Globus pallidus (tissue), 1 donor: ENCODE measurements at regions not wholly inside any gene's neighbourhood (a gene's known extent, or its start where the extent isn't known, plus 50 kb on each side); places are given as distances from the start of the nearest gene placed in this dataset.
A peak's percentile ranks its signal among the peaks of the same experiment; 100 is the strongest.
"Not testable (repeated sequence)": the region's sequence is repeated elsewhere in the genome, so short reads cannot be mapped to it uniquely, and the experiment has no call there.

ENCODE experiments used
- DNase-seq: peaks from one replicate; pipeline ENCODE4 v3.0.0-alpha.2; 2015; ENCODE audit warnings: low spot score

DNA sequence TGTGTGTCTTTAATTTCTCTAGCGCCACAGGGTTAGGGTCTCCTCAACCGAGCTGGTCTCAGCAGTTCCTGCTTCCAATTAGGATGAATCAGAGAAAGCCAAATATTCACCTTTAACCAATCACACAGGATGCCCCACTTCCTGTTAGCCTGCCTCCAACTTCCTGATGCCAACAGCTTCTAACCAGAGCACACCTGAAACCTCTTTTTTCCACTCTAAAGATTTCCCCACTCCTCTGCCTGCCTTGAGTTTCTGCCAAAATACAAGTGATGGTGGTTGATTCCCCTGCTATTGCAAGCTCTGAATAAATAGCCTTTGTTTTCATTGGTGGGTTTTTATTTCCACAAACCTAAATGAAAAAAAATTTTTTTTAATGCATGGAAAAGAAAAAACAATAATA, 144.7 kb upstream of the UST start:
- DNase-seq = no peak

DNA sequence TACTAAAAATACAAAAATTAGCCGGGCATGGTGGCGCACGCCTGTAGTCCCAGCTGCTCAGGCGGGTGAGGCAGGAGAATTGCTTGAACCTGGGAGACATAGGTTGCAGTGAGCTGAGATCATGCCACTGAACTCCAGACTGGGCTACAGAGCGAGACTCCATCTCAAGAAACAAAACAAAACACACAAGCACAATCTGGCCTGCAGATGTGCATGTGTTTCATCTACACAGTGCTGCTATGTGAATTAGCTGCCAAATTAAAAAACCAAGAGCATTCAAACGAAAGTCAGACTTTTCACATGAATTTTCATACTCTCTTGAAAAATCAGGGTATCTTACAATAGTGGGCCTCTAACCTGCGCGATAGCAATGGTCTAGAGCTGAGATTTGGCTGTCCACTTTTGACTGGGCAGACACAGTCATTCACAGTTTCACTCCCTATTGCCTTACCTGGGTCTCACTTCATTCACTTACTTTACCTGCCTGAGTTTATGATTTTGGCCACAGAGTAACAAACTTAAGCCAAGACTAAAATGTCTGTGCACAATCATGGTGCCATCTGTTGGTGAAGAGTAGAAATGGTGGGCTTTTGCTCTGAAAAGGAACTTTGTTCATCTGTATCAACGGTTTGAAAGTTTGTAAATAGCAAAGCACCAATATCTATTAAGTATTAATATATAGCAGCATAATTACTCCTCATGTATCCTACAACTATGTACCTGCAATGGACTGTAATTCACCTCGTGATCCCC, 138.5 kb upstream of the UST start:
- DNase-seq = no peak

DNA sequence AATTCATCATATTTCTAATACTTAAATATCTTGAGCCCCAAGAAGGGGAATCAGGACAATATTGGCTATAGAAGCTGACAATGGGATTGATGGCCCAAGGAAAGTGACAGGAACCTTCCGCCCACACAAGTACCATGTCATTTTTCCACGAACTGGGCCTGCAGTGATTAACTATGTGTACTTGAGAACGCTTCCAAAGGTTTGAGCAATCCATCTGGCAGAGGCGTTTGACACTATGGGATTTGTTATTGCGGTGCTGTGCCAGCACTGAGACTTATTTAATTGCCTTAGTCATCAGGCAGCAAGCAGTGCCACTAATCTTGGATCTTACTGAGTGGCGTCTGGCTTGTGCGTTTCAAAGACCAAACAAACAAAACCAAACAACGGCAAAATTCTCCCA, 135.6 kb upstream of the UST start:
- DNase-seq = no peak

DNA sequence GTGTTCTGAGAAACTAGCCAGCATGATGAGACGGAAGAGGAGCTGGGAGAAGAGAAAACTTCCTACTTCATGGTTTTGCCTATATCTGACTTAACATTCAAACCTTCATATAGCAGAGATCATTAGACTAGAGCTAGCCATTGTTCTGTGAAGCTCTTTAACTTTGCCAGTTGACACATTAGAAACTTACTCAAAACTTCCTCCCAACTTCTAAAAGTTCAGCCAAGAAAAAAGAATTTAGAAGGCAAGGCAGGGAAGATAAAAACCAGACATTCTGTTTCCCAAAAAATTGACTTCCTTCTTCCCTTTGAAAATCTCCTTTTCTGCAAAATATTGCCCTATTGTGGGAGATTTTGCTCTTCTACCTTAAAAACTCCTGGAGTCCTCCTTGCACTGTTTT, 134.8 kb upstream of the UST start:
- no peak for DNase-seq

DNA sequence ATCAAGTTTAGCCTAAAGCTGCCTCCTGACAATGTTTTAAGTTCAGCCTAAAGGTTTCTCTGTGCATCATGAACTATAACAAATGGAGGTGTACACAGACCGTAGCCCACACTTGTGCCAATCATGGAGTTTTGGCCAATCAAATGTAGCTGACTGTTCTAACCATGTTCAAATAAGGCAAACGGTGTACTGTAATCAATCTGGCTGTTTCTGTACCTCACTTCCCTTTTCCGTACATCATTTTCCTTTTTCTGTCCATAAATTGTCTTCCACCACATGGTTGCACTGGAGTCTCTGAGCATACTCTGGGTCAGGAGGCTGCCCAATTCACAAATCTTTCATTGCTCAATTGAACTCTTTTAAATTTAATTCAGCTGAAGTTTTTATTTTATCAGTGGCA, 132.2 kb upstream of the UST start:
- DNase-seq = no peak

DNA sequence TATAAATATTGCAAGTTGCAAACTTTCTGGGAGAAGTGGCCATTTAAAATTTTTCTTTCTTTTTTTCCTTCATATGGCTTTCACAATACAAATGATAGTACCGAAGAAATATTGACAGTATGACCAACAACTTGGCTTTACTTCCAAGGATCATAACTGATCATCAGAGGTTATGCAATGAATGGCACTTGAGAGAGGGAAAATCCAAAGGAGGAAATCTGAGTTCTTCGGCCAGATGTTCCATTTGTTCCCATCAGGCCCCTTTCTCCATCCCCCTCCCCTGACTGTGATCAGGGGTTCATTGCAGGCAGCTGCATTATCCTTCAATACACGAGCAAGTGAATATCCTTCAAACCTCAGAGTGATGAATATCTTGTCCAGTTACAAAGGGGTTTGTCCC, 130.0 kb upstream of the UST start:
- DNase-seq = no peak

DNA sequence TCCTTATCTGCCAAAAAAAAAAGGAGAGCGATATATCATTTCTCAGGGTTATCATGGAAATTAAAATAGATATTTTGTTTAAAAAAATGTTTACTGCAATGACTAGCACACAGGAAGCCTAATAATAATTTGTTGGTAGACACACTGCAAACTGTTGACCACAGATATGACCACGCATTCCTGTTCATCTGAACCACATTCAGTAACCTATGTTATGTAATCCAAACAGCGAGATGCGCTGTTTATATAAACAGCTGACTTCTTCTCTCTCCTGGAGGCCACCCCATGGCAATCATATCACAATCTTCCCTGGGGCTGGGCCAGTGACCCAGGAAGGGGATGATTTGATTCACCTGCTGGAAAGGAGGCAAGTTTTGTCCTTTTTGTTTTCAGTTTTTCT, 129.3 kb upstream of the UST start:
- DNase-seq = no peak

DNA sequence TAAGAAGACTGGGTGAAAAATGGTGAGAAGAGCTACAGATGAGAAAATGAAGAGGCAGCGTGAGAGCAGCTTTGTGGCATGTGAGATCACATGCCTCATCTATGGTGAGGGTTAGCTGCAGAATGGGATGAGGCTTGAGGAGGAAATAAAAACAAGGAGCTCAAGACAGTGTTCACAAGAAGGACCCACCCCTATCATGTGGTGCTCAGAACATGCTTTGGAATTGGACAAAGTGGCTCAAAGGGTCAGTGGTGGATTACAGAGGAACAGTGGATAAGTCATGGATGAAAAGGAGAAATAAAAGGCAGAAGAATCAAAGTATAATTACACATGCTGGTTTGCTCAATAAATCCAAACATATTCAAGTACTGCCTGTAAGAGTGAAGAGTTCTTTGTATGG, 126.9 kb upstream of the UST start:
- no peak for DNase-seq

DNA sequence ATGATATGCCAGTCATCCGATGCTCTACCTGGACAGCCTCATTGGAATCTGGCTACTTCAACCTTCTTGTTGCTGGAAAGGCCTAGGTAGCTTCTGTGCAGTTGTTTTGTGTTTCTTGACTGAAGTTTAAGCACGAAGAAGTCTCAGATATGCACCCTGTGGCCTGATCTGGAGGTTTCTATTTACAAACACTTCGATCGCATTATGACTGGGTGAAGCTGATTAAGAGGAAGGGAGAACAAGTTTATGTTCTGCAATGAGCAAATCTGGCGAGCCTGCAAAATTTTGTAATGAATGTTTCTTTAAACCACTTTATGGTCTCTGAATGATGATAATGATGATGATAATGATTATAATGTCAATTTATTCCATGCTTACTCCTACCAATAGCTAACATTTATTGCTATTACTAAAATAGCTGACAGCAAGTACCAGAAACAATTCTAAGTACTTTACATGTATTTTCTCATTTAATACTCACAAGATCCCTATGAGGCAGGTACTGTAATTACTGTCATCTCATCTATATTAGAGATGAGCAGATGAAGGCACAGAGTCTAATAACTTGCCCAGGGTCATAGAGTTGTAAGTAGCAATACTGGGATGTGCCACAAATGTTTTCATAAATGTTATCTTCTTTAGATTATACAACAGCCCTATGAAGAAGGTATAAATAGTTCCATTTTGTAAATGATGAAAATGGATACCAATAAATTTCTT, 126.1 kb upstream of the UST start:
- no peak for DNase-seq

DNA sequence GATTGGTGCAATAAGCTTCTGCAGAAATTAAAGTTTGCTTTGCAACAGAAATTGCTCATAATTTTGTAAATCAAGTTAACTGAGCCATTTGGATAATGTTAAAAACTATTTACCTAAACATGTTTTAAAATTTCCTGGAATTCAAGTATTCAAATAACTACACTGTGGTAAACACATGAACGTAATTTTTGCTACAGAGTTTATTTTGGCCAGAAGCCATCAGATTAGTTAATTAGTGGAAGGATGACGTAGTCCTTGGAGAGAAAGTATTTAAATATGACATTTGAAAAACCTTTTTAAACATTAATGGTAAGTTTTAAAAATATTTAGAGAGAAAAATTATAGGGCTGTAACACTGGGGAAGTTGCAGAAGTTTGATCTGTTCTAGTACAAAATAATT, 121.2 kb upstream of the UST start:
- no peak for DNase-seq

DNA sequence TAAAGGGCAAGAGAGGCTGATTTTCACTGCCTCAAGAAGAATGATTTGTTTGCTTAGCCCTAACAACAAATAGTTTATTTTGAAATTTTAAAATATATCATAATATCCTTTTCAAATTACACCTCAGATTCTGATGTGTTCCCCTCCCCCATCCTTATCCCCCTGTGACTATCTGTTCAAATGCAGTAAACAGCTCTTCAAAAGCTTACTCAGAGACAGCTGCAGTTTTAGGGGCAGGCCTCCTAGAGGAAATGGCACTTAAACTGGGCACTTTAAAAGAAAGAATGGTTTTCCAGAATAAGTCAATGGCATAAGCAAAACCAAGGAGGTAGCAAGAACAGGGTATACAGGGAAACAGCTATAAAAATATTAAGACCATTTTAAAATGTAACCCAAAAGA, 118.6 kb upstream of the UST start:
- no peak for DNase-seq

DNA sequence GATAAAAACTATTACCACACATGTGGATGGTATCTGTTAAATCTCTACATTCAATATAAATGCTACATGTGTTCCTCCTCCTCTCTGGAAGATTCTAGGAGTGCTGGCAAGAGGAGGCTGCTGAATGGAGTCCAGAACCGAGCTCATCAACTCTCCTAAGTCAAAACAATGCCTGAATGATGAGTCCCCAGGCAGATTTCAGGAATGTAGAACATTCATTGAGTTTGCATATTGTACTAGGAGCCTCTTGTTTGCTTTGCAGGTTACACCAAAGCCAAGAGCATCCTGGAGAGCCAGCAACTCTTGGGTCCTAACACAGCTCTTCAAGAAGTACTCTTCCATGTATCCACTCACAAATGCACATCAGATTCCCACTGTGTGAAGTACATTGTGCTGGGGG, 117.6 kb upstream of the UST start:
- no peak for DNase-seq

DNA sequence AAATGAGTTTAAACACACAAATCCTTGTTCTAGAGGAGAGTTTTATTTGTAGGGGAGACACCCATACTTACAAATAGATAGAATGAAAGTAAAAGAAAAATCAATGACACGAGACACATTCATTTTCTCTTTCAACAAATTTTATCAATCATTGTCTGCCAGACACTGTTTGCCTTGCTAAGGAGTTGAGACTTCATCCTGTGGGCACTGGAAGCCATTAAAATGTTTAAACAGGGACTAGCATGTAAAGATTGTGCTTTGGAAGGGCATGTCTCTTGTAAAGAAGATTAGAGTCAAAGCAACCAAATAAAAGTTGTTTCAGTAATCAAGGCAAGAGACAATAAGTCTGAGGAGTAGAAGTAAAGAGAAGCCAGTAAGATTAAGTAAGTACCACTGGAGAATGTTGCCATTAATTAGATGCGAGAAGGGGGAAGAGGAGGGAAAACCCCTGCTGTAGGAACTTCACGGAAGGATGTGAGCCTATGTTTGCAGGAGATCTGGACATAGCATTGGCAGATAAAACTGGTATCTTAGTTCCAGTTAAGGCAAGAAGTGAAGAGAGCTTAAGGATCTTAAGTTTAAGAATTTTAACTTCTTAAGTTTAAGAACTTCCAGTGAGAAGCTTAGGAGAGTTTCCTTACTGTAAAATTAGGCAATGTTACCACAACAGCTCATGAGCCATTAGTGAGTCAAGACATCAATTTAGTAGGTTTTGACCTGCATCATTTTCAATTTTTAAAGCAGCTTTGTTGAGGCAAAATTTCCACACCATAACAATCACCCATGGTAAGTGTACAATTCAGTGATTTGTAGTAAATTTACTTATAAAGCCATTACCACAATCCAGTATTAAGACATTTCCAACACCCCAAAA, 117.0 kb upstream of the UST start:
- no peak for DNase-seq

DNA sequence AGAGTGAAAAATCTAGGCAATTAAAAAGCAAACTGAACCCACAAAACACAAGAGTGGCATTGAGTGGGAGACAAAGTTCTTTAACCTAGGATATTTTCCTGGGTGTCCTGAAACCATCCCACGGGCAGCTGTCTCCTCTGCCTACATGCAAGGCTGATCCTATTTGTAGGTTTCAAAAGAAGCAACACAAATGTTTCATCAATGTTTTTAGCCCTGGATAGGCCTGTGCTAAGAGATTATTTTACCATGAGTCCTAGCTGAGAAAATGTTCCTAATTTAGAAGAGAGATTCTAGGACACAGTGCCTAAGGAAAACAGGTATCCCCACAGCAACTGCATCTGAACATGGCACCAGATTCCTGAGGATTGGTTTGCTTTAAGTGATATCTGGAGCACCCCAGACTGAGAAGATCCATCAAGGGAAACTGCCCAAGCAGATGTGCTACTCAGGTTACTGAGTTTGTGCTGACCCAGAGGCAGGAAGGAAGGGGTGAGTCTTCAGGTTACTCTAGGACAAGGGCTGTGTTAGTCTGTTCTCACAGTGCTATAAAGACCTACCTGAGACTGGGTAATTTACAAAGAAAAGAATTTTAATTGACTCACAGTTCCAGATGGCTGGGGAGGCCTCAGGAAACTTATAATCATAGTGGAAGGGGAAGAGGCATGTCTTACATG, 111.6 kb upstream of the UST start:
- DNase-seq = no peak

DNA sequence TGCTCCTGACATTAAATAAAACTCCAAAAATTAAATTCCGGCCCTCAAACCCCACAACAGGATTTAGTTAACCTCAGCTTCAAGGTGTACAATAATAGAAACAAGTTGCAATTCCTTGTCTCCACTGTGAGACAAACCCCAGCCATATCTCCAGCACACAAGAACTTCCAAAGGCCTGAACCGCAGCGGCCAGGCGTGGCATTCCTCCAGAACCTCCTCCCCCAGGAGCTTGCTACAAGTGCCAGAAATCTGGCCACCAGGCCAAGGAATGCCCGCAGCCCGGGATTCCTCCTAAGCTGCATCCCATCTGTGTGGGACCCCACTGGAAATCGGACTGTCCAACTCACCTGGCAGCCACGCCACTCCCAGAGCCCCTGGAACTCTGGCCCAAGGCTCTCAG, 105.0 kb upstream of the UST start:
- not testable (repeated sequence) for DNase-seq

DNA sequence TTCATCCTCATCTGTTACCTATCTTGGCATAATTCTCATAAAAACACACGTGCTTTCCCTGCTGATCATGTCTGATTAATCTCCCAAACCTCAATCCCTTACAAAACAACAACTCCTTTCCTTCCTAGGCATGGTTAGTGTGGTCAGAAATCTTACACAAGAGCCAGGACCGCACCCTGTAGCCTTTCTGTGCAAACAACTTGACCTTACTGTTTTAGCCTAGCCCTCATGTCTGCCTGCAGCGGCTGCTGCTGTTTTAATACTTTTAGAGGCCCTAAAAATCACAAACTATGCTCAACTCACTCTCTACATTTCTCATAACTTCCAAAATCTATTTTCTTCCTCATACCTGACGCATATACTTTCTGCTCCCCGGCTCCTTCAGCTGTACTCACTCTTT, 103.6 kb upstream of the UST start:
- not testable (repeated sequence) for DNase-seq

DNA sequence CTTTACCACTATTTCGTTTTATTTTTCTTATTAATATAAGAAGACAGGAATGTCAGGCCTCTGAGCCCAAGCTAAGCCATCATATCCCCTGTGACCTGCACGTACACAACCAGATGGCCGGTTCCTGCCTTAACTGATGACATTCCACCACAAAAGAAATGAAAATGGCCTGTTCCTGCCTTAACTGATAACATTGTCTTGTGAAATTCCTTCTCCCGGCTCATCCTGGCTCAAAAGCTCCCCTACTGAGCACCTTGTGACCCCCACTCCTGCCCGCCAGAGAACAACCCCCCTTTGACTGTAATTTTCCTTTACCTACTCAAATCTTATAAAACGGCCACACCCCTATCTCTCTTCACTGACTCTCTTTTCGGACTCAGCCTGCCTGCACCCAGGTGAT, 101.8 kb upstream of the UST start:
- DNase-seq = not testable (repeated sequence)

DNA sequence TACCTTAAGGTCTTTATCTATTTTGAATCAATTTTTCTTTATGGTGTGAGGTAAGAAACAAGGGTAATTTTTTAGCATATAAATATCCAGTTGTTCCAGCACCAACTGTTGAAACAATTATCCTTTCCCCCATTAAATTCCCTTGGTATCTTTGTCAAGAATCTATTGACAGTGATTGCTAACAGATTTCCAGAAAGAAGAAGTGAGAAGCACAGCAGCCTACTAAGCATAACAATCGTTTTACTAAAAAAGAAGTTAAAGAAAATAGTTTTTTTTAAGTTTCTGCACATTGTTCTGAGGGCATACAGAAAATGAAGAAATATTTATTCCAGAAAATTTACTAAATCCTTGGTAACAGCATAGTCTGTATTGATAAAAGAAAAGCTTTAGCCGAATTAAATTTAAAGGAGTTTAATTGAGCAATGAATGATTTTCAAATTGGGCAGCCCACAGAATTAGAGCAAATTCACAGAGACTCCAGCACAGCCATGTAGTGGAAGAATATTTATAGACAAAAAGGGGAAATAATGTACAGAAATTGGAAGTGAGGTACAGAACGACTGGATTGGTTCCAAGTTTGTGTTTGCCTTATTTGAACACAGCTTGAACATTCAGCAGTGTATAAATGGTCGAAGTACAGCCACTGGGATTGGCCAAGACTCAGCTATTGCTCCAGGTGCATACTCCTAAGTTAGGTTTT, 97.9 kb upstream of the UST start:
- DNase-seq = peak; percentile 9

DNA sequence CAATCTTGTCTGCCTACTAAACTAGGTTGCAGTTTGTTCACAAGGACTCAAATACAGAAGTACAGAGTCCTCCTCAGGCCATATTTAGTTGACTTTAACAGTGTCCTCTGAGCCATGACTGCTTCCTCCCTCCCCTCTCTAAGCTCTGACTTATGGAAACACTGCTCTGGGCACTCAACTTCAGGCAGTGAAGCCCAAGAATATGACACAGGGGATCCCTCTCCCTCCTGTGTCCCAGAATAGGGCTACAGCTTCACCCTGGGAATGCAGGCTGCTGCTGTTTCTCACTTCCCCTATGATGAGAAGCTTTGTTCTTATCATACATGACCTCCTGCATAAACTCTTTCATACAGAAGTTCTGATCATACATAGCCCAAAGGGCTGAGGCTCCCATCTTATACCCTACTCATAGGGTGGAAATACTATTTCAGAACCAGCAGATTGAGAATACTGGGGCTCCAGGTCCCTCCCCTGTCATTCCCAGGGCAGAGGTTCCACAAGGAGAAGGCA, 97.3 kb upstream of the UST start:
- DNase-seq = peak; percentile 11

DNA sequence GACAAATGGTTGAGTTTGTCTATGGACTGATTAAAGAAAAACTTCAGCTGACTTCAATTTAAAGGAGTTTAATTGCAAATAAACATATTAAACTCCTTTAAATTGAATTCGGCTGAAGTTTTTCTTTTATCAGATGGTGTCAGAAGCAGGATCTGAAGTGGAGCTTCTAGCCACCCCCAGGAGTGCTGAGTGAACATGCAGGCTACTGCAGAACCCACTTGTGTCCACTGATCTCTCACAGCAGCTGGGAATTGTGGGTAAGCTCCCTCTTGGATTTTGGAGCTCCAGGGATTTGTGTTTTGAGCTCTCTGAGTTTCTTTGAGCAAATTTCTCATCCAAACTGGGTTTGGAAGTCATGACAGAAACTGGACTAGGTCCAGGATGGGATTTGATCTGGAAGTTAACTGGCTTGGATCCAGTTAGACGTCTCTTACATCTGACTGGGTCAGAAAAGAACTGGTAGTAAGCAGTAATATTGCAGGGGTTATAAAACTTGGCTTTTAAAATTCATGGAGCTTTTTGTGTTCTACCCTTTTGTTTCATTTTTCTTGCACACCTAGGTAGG, 95.8 kb upstream of the UST start:
- DNase-seq = no peak

DNA sequence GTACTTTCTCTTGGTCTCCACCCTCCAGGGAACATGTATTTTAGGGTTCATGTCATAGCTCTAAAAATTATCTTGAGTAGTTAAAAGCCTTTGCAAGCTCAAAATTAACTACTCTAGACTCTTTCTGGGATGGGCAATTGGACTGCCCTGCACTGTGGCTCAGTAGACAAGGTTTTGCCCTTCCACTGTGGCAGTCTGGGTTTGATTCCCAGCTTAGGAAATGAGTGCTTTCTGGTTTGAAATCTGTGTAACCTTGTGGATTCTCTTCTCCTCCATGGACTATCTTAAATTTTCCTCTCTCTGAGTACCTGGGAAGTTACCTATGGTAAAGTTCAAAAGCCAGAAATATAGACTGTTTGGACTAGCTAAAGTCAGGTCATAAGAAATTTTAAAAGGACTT, 94.6 kb upstream of the UST start:
- no peak for DNase-seq
